ENCODE measurements at regions not wholly inside any gene's neighbourhood (a gene's known extent, or its start where the extent isn't known, plus 50 kb on each side); places are given as distances from the start of the nearest gene placed in this dataset.

DNA sequence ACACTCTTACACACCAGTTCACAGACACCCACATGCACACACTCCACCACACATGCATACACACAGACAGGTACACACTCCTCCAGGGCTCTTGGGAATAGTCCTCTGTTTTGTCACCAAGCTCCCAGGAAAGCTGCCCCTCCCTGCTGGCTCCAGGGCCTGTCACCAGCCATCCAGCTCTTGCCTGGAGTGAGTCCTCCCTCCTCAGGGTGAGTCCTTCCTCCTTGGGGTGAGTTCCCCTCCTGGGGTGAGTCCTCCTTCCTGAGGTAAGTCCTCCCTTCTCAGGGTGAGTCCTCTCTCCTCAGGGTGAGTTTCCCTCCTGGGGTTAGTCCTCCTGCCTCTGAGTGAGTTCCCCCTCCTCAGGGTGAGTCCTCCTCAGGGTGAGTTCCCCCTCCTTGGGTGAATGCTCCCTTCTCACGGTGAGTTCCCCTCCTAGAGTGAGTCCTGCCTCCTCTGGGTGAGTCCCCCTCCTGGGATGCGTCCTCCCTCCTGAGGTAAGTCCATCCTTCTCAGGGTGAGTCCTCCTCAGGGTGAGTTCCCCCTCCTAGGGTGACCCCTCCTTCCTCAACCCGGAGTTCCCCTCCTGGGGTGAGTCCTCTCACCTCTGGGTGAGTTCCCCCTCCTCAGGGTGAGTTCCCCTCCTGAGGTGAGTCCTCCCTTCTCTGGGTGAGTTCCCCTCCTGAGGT lies 100.6 kb upstream of the FGF3 start:
- TF ChIP-seq POLR2A (IDR thresholded peaks at IDR 0.05; ENCODE audit: low read depth, low read length) (no peak), POLR2AphosphoS5 (IDR thresholded peaks at IDR 0.05; ENCODE audit: low read depth, low read length) (no peak), TAF1 (IDR thresholded peaks at IDR 0.05; ENCODE audit: borderline replicate concordance, low read depth, low read length) (no peak)
